HCT116 (cell line): ENCODE measurements at regions not wholly inside any gene's neighbourhood (a gene's known extent, or its start where the extent isn't known, plus 50 kb on each side); places are given as distances from the start of the nearest gene placed in this dataset.

Experiments
- ATAC-seq: fragments of 200-7000 bp; cut with Tn5 transposase; 2 replicates; pipeline ENCODE4 v1.9.1; 2020; ENCODE audit warnings: mild to moderate bottlenecking, moderate library complexity
- BruUV-seq: library from RNA; stranded (reverse); fragments of 400-500 nt; replicated peaks from 2 replicates; lab custom pipeline; 2021; lab: Mats Ljungman, UMichigan
- CTCF ChIA-PET: fragments of 300-600 bp; sonication (Branson Sonifier 250); formaldehyde crosslinking; loops from one replicate; lab custom pipeline; 2021; ENCODE audit warnings: antibody characterized with exemption; lab: Charles Lee
- POLR2A ChIA-PET: fragments of 300-600, 350-600 bp; sonication (Branson Sonifier 250); formaldehyde crosslinking; loops from one replicate; lab custom pipeline; 2021; ENCODE audit warnings: antibody characterized with exemption; lab: Charles Lee
- RAD21 ChIA-PET, 2 experiments: fragments of 300-600 bp; sonication (Branson Sonifier 250); formaldehyde crosslinking; loops; one replicate each; lab custom pipeline; 2023; ENCODE audit warnings: low total read pairs in 2 of 2; ENCODE audit not compliant: uncharacterized antibody in 2 of 2, unreplicated experiment in 2 of 2, low non-redundant PET in 1 of 2; lab: Charles Lee
- DNase-seq: peaks from one replicate; pipeline ENCODE4 v3.0.0-alpha.2; 2010; ENCODE audit warnings: low read depth, low spot score
- H2AFZ ChIP-seq: fragments of 200-600 bp; shearing (Covaris generic), sonication (generic); 2 replicates; pipeline ENCODE4 v1.6.1; 2017; ENCODE audit warnings: low read depth, mixed run types, mixed read lengths, antibody characterized with exemption, low read length; ENCODE audit not compliant: poor library complexity, severe bottlenecking
- H3K27ac ChIP-seq: 2 replicates; pipeline ENCODE4 v1.5.1; 2012; ENCODE audit warnings: low read depth, low read length
- H3K27me3 ChIP-seq: fragments of 200-600 bp; sonication (generic); 2 replicates; pipeline ENCODE4 v1.6.1; 2016; ENCODE audit warnings: mixed run types, low read length, mixed read lengths; ENCODE audit not compliant: insufficient read depth
- H3K36me3 ChIP-seq, 2 experiments: fragments of 200-500 bp in 1 of 2; fragments of 200-600 bp in 1 of 2; sonication (Bioruptor generic) in 1 of 2; sonication (generic) in 1 of 2; 2 replicates each; pipeline versions ENCODE4 v1.5.1 to v1.6.1; 2014 to 2016; ENCODE audit warnings: low read length in 2 of 2, inconsistent platforms in 1 of 2, mixed read lengths in 1 of 2, mixed run types in 1 of 2; ENCODE audit not compliant: insufficient read depth in 2 of 2, control insufficient read depth in 1 of 2
- H3K4me1 ChIP-seq, 2 experiments: fragments of 200-600 bp in 1 of 2; sonication (generic) in 1 of 2; 2 replicates each; pipeline versions ENCODE4 v1.5.1 to v1.6.1; 2012 to 2017; ENCODE audit warnings: low read length in 2 of 2, inconsistent platforms in 1 of 2, mild to moderate bottlenecking in 1 of 2, mixed read lengths in 1 of 2, mixed run types in 1 of 2, moderate library complexity in 1 of 2; ENCODE audit not compliant: insufficient read depth in 2 of 2, control insufficient read depth in 1 of 2
- H3K4me2 ChIP-seq: fragments of 200-600 bp; sonication (generic); 2 replicates; pipeline ENCODE4 v1.6.1; 2017; ENCODE audit warnings: mixed run types, low read length, mixed read lengths
- H3K4me3 ChIP-seq, 2 experiments: fragments of 200-600 bp in 1 of 2; sonication (generic) in 1 of 2; replicated peaks in 1 of 2; 2 replicates each; pipeline ENCODE4 v1.5.1; 2011 to 2016; ENCODE audit warnings: low read length in 2 of 2, control low read depth in 1 of 2, low read depth in 1 of 2, mild to moderate bottlenecking in 1 of 2, mixed read lengths in 1 of 2, mixed run types in 1 of 2
- H3K79me2 ChIP-seq: fragments of 200-600 bp; sonication (generic); 2 replicates; pipeline ENCODE4 v1.6.1; 2017; ENCODE audit warnings: mild to moderate bottlenecking, mixed run types, low read length, moderate library complexity, mixed read lengths; ENCODE audit not compliant: insufficient read depth
- H3K9ac ChIP-seq: fragments of 200-600 bp; sonication (generic); 2 replicates; pipeline ENCODE4 v1.6.1; 2016; ENCODE audit warnings: low read length, mixed read lengths
- H3K9me2 ChIP-seq: fragments of 200-600 bp; sonication (generic), shearing (Covaris generic); 2 replicates; pipeline ENCODE4 v1.6.1; 2017; ENCODE audit warnings: mixed run types, mild to moderate bottlenecking, moderate library complexity; ENCODE audit not compliant: insufficient read depth
- H3K9me3 ChIP-seq, 2 experiments: fragments of 200-500 bp in 1 of 2; fragments of 200-600 bp in 1 of 2; sonication (Bioruptor generic) in 1 of 2; sonication (generic) in 1 of 2; 2 replicates each; pipeline ENCODE4 v1.6.1; 2014 to 2017; ENCODE audit warnings: low read length in 2 of 2, mixed read lengths in 2 of 2, inconsistent platforms in 1 of 2, low read depth in 1 of 2, mild to moderate bottlenecking in 1 of 2, mixed run types in 1 of 2, moderate library complexity in 1 of 2; ENCODE audit not compliant: control insufficient read depth in 1 of 2, insufficient read depth in 1 of 2
- H4K20me1 ChIP-seq: fragments of 200-600 bp; sonication (generic), shearing (Covaris generic); 2 replicates; pipeline ENCODE4 v1.6.1; 2017; ENCODE audit warnings: mixed run types, mild to moderate bottlenecking, moderate library complexity; ENCODE audit not compliant: insufficient read depth
- CBX3 ChIP-seq: IDR thresholded peaks from 2 replicates; pipeline ENCODE4 v1.6.1; 2012; ENCODE audit warnings: low read depth
- CEBPB ChIP-seq: IDR thresholded peaks from 2 replicates; pipeline ENCODE4 v1.6.1; 2012; ENCODE audit warnings: low read depth
- CTCF ChIP-seq, 3 experiments: fragments of 200-600 bp in 1 of 3; sonication (generic) in 1 of 3; IDR thresholded peaks in 2 of 3; conservative IDR thresholded peaks in 1 of 3; 2 replicates each; pipeline ENCODE4 v1.5.1; 2012 to 2017; ENCODE audit warnings: low read depth in 2 of 3, low read length in 2 of 3, antibody characterized with exemption in 1 of 3, borderline replicate concordance in 1 of 3, control low read depth in 1 of 3, mild to moderate bottlenecking in 1 of 3, mixed read lengths in 1 of 3, mixed run types in 1 of 3, moderate library complexity in 1 of 3; ENCODE audit not compliant: insufficient read depth in 1 of 3
- FOSL1 ChIP-seq: IDR thresholded peaks from 2 replicates; pipeline ENCODE4 v1.6.1; 2012; ENCODE audit warnings: low read depth
- POLR2A ChIP-seq: IDR thresholded peaks from 2 replicates; pipeline ENCODE4 v1.7.0; 2011; ENCODE audit warnings: borderline replicate concordance; ENCODE audit not compliant: insufficient read depth, insufficient read length; ENCODE audit errors: extremely low read depth
- RAD21 ChIP-seq: IDR thresholded peaks from 2 replicates; pipeline ENCODE4 v1.6.1; 2012; ENCODE audit warnings: low read depth, mild to moderate bottlenecking
- SP1 ChIP-seq: IDR thresholded peaks from 2 replicates; pipeline ENCODE4 v1.6.1; 2012; ENCODE audit warnings: low read depth
- SRF ChIP-seq: IDR thresholded peaks from 2 replicates; pipeline ENCODE4 v1.6.1; 2012; ENCODE audit warnings: low read depth
- intact Hi-C: fragments of 100-400 bp; cut with micrococcal nuclease; formaldehyde crosslinking; loops from 2 replicates; pipeline ENCODE4 v1.10.0; 2022
- TF ChIP-seq, protein P1 (sequence below): IDR thresholded peaks from 2 replicates; pipeline ENCODE4 v1.6.1; 2012

- intact Hi-C loops = no loop called here
Observed at GRCh38 chr6:144918073-144918472, 632.9 kb downstream of the UTRN start.

More at GRCh38 chr6:144918073-144918472, 632.9 kb downstream of the UTRN start:
- RAD21 ChIA-PET = no interaction called here
- no peak overlapping the region for H2AFZ ChIP-seq
- POLR2A ChIA-PET = no interaction called here
- ATAC-seq = peak; percentile 20; the same call in 1 of the 2 replicates
- no peaks in the 10 kb centered on the region for H3K9me2 ChIP-seq
- peak overlapping the region; percentile 22; the same call in 1 of the 2 replicates for H3K9ac ChIP-seq
- H3K4me3 ChIP-seq = no peak overlapping the region
- no peak for DNase-seq
- CTCF ChIA-PET = interaction anchor here (1.2 kb wide), 1 partner anchor 270 kb away, joined by 3 read pairs; no protein-coding TSS in a partner anchor
- H3K79me2 ChIP-seq = peaks cover 73% of the 10 kb centered on the region
- peaks cover 0 to 16% of the 10 kb centered on the region in 2 experiments; a peak in 1 of 4 replicates for H3K36me3 ChIP-seq
- peaks cover 45 to 75% of the 10 kb centered on the region in 2 experiments for H3K4me1 ChIP-seq
- H3K4me2 ChIP-seq = peak overlapping the region; percentile 43
- H3K27ac ChIP-seq = peak overlapping the region; percentile 38
- no peaks in the 10 kb centered on the region for H3K9me3 ChIP-seq
- H3K27me3 ChIP-seq = no peaks in the 10 kb centered on the region
- 0 out of 2 replicates have a peak, but pooled peaks have one; percentile 6 for TF ChIP-seq SP1
- TF ChIP-seq FOSL1 = no peak
- TF ChIP-seq SRF = 0 out of 2 replicates have a peak, but pooled peaks have one; percentile 19
- TF ChIP-seq CTCF (IDR thresholded peaks at IDR 0.05 in 2 of 3, conservative IDR thresholded peaks at IDR 0.05 in 1 of 3; ENCODE audit: borderline replicate concordance in 1 of 3, insufficient read depth in 1 of 3, low read depth in 2 of 3, low read length in 2 of 3) = no peak
- no peak for TF ChIP-seq POLR2A
- no peak for TF ChIP-seq RAD21
- no peak for TF ChIP-seq CEBPB
- TF ChIP-seq CBX3 = no peak
- TF ChIP-seq, protein P1, sequence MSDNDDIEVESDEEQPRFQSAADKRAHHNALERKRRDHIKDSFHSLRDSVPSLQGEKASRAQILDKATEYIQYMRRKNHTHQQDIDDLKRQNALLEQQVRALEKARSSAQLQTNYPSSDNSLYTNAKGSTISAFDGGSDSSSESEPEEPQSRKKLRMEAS = peak; percentile 56; the same call in 1 of the 2 replicates
- no TSS peak for BruUV-seq
- no peaks in the 10 kb centered on the region for H4K20me1 ChIP-seq
